ENCODE measurements at regions not wholly inside any gene's neighbourhood (a gene's known extent, or its start where the extent isn't known, plus 50 kb on each side); places are given as distances from the start of the nearest gene placed in this dataset.
"Not testable (repeated sequence)": the region's sequence is repeated elsewhere in the genome, so short reads cannot be mapped to it uniquely, and the experiment has no call there.

- Histone ChIP-seq H3K4me3 (ENCODE audit: low read depth in 1 of 2, low read length in 2 of 2) (peak overlapping the region in 1 of 2 donors; percentile 38), H3K36me3 (ENCODE audit: control insufficient read depth in 1 of 2, insufficient read depth in 2 of 2, low read length in 2 of 2) (no peaks in the 10 kb centered on the region), H3K27me3 (ENCODE audit: low read depth, low read length) (peaks cover 65% of the 10 kb centered on the region), H3K9me3 (ENCODE audit: control insufficient read depth in 1 of 2, low read length in 2 of 2) (no peaks in the 10 kb centered on the region), H3K4me1 (ENCODE audit: control insufficient read depth in 1 of 2, insufficient read depth in 2 of 2, low read length in 2 of 2) (peaks cover 0 to 26% of the 10 kb centered on the region in 2 donors), H3K27ac (ENCODE audit: low read length) (no peak overlapping the region)
Observed at GRCh38 chr10:100655326-100655759, 90.0 kb upstream of the PAX2 start.

- Histone ChIP-seq H3K27me3 (ENCODE audit: low read depth, low read length) (peaks cover 69% of the 10 kb centered on the region), H3K36me3 (ENCODE audit: control insufficient read depth in 1 of 2, insufficient read depth in 2 of 2, low read length in 2 of 2) (no peaks in the 10 kb centered on the region), H3K27ac (ENCODE audit: low read length) (no peak overlapping the region), H3K4me3 (ENCODE audit: low read depth in 1 of 2, low read length in 2 of 2) (peak overlapping the region in 1 of 2 donors; percentile 28), H3K9me3 (ENCODE audit: control insufficient read depth in 1 of 2, low read length in 2 of 2) (no peaks in the 10 kb centered on the region), H3K4me1 (ENCODE audit: control insufficient read depth in 1 of 2, insufficient read depth in 2 of 2, low read length in 2 of 2) (peaks cover 0 to 26% of the 10 kb centered on the region in 2 donors)
Observed at GRCh38 chr10:100655760-100656421, 89.5 kb upstream of the PAX2 start.

GRCh38 chr10:100656454-100656853, 88.9 kb upstream of the PAX2 start:
- Histone ChIP-seq H3K27ac (ENCODE audit: low read length) (no peak overlapping the region), H3K4me1 (ENCODE audit: control insufficient read depth in 1 of 2, insufficient read depth in 2 of 2, low read length in 2 of 2) (peaks cover 0 to 26% of the 10 kb centered on the region in 2 donors), H3K9me3 (ENCODE audit: control insufficient read depth in 1 of 2, low read length in 2 of 2) (no peaks in the 10 kb centered on the region), H3K4me3 (ENCODE audit: low read depth in 1 of 2, low read length in 2 of 2) (no peak overlapping the region), H3K36me3 (ENCODE audit: control insufficient read depth in 1 of 2, insufficient read depth in 2 of 2, low read length in 2 of 2) (no peaks in the 10 kb centered on the region), H3K27me3 (ENCODE audit: low read depth, low read length) (peaks cover 73% of the 10 kb centered on the region)

GRCh38 chr10:100658269-100658668, 87.1 kb upstream of the PAX2 start:
- Histone ChIP-seq H3K4me3 (ENCODE audit: low read depth in 1 of 2, low read length in 2 of 2) (no peak overlapping the region), H3K36me3 (ENCODE audit: control insufficient read depth in 1 of 2, insufficient read depth in 2 of 2, low read length in 2 of 2) (no peaks in the 10 kb centered on the region), H3K9me3 (ENCODE audit: control insufficient read depth in 1 of 2, low read length in 2 of 2) (no peaks in the 10 kb centered on the region), H3K4me1 (ENCODE audit: control insufficient read depth in 1 of 2, insufficient read depth in 2 of 2, low read length in 2 of 2) (peaks cover 0 to 26% of the 10 kb centered on the region in 2 donors), H3K27me3 (ENCODE audit: low read depth, low read length) (peaks cover 76% of the 10 kb centered on the region), H3K27ac (ENCODE audit: low read length) (no peak overlapping the region)

- no peak overlapping the region for H3K27ac ChIP-seq (ENCODE audit: low read length)
- H3K9me3 ChIP-seq (ENCODE audit: control insufficient read depth in 1 of 2, low read length in 2 of 2): no peaks in the 10 kb centered on the region
- H3K27me3 ChIP-seq (ENCODE audit: low read depth, low read length): peaks cover 67% of the 10 kb centered on the region
- peaks cover 0 to 17% of the 10 kb centered on the region in 2 donors for H3K4me1 ChIP-seq (ENCODE audit: control insufficient read depth in 1 of 2, insufficient read depth in 2 of 2, low read length in 2 of 2)
- H3K36me3 ChIP-seq (ENCODE audit: control insufficient read depth in 1 of 2, insufficient read depth in 2 of 2, low read length in 2 of 2): no peaks in the 10 kb centered on the region
- H3K4me3 ChIP-seq (ENCODE audit: low read depth in 1 of 2, low read length in 2 of 2): no peak overlapping the region
Observed at GRCh38 chr10:100659361-100660098, 85.9 kb upstream of the PAX2 start.

GRCh38 chr10:100660365-100660764, 85.0 kb upstream of the PAX2 start:
- no peaks in the 10 kb centered on the region for H3K9me3 ChIP-seq (ENCODE audit: control insufficient read depth in 1 of 2, low read length in 2 of 2)
- H3K27me3 ChIP-seq (ENCODE audit: low read depth, low read length): peaks cover 61% of the 10 kb centered on the region
- peaks cover 0 to 8% of the 10 kb centered on the region in 2 donors for H3K4me1 ChIP-seq (ENCODE audit: control insufficient read depth in 1 of 2, insufficient read depth in 2 of 2, low read length in 2 of 2)
- H3K4me3 ChIP-seq (ENCODE audit: low read depth in 1 of 2, low read length in 2 of 2): no peak overlapping the region
- H3K27ac ChIP-seq (ENCODE audit: low read length): no peak overlapping the region
- no peaks in the 10 kb centered on the region for H3K36me3 ChIP-seq (ENCODE audit: control insufficient read depth in 1 of 2, insufficient read depth in 2 of 2, low read length in 2 of 2)

- Histone ChIP-seq H3K4me1 (ENCODE audit: control insufficient read depth in 1 of 2, insufficient read depth in 2 of 2, low read length in 2 of 2) (peaks cover 0 to 2% of the 10 kb centered on the region in 2 donors), H3K36me3 (ENCODE audit: control insufficient read depth in 1 of 2, insufficient read depth in 2 of 2, low read length in 2 of 2) (no peaks in the 10 kb centered on the region), H3K4me3 (ENCODE audit: low read depth in 1 of 2, low read length in 2 of 2) (no peak overlapping the region), H3K27ac (ENCODE audit: low read length) (no peak overlapping the region), H3K9me3 (ENCODE audit: control insufficient read depth in 1 of 2, low read length in 2 of 2) (no peaks in the 10 kb centered on the region), H3K27me3 (ENCODE audit: low read depth, low read length) (peaks cover 55% of the 10 kb centered on the region)
Observed at GRCh38 chr10:100660945-100661344, 84.4 kb upstream of the PAX2 start.

- no peaks in the 10 kb centered on the region for H3K4me1 ChIP-seq (ENCODE audit: control insufficient read depth in 1 of 2, insufficient read depth in 2 of 2, low read length in 2 of 2)
- no peaks in the 10 kb centered on the region for H3K36me3 ChIP-seq (ENCODE audit: control insufficient read depth in 1 of 2, insufficient read depth in 2 of 2, low read length in 2 of 2)
- no peaks in the 10 kb centered on the region for H3K9me3 ChIP-seq (ENCODE audit: control insufficient read depth in 1 of 2, low read length in 2 of 2)
- H3K4me3 ChIP-seq (ENCODE audit: low read depth in 1 of 2, low read length in 2 of 2): no peak overlapping the region
- H3K27ac ChIP-seq (ENCODE audit: low read length): no peak overlapping the region
- peaks cover 52% of the 10 kb centered on the region for H3K27me3 ChIP-seq (ENCODE audit: low read depth, low read length)
Observed at GRCh38 chr10:100661520-100661919, 83.9 kb upstream of the PAX2 start.

- no peaks in the 10 kb centered on the region for H3K4me1 ChIP-seq (ENCODE audit: control insufficient read depth in 1 of 2, insufficient read depth in 2 of 2, low read length in 2 of 2)
- no peak overlapping the region for H3K4me3 ChIP-seq (ENCODE audit: low read depth in 1 of 2, low read length in 2 of 2)
- H3K9me3 ChIP-seq (ENCODE audit: control insufficient read depth in 1 of 2, low read length in 2 of 2): no peaks in the 10 kb centered on the region
- H3K27me3 ChIP-seq (ENCODE audit: low read depth, low read length): peaks cover 50% of the 10 kb centered on the region
- H3K27ac ChIP-seq (ENCODE audit: low read length): no peak overlapping the region
- no peaks in the 10 kb centered on the region for H3K36me3 ChIP-seq (ENCODE audit: control insufficient read depth in 1 of 2, insufficient read depth in 2 of 2, low read length in 2 of 2)
Observed at GRCh38 chr10:100662067-100662466, 83.3 kb upstream of the PAX2 start.

- no peak overlapping the region for H3K4me3 ChIP-seq (ENCODE audit: low read depth in 1 of 2, low read length in 2 of 2)
- H3K27ac ChIP-seq (ENCODE audit: low read length): no peak overlapping the region
- H3K4me1 ChIP-seq (ENCODE audit: control insufficient read depth in 1 of 2, insufficient read depth in 2 of 2, low read length in 2 of 2): no peaks in the 10 kb centered on the region
- peaks cover 50% of the 10 kb centered on the region for H3K27me3 ChIP-seq (ENCODE audit: low read depth, low read length)
- H3K36me3 ChIP-seq (ENCODE audit: control insufficient read depth in 1 of 2, insufficient read depth in 2 of 2, low read length in 2 of 2): no peaks in the 10 kb centered on the region
- H3K9me3 ChIP-seq (ENCODE audit: control insufficient read depth in 1 of 2, low read length in 2 of 2): no peaks in the 10 kb centered on the region
Observed at GRCh38 chr10:100664316-100665149, 80.8 kb upstream of the PAX2 start.

GRCh38 chr10:100666634-100667033, 78.7 kb upstream of the PAX2 start:
- not testable (repeated sequence) for H3K4me3 ChIP-seq (ENCODE audit: low read depth in 1 of 2, low read length in 2 of 2); H3K27ac ChIP-seq (ENCODE audit: low read length); H3K36me3 ChIP-seq (ENCODE audit: control insufficient read depth in 1 of 2, insufficient read depth in 2 of 2, low read length in 2 of 2); H3K4me1 ChIP-seq (ENCODE audit: control insufficient read depth in 1 of 2, insufficient read depth in 2 of 2, low read length in 2 of 2); H3K9me3 ChIP-seq (ENCODE audit: control insufficient read depth in 1 of 2, low read length in 2 of 2)
- peaks cover 50% of the 10 kb centered on the region for H3K27me3 ChIP-seq (ENCODE audit: low read depth, low read length)

Data from muscle layer of duodenum (tissue), 2 donors.